Retinal pigment epithelial cell (primary cell): ENCODE measurements at regions not wholly inside any gene's neighbourhood (a gene's known extent, or its start where the extent isn't known, plus 50 kb on each side); places are given as distances from the start of the nearest gene placed in this dataset.

Experiments used
- DNase-seq: peaks from one replicate; pipeline ENCODE4 v3.0.0-alpha.2; 2010; ENCODE audit warnings: low read depth
- H3K4me3 ChIP-seq: 2 replicates; pipeline ENCODE4 v1.5.1; 2011; ENCODE audit warnings: mild to moderate bottlenecking, low read length, control low read depth, moderate library complexity
- CTCF ChIP-seq: conservative IDR thresholded peaks from 2 replicates; pipeline ENCODE4 v1.5.1; 2011; ENCODE audit warnings: low read depth, low read length, control low read depth, inconsistent platforms

DNA sequence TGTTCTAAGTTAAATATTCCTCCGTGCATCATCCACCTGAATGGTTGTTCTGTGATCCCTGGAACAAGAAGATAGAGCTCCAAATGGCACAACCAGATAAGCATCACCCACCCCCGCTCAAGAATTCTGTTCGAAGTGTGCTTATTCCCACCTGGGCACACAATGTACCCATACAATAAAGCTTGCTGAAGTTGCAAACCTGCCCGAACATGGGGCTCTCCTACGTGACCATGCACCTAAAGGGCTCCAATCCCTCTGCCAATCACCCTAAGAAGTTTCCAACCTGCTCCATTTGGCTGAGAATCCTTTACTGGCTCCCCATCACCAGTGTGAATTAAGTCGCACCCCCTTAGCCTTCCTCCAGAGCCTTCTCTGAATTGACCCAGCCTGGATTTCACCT, 1157.4 kb downstream of the TBC1D22A start:
- TF ChIP-seq CTCF, result no peak
- DNase-seq, result no peak

GRCh38 chr22:47919001-47919441, 1156.6 kb downstream of the TBC1D22A start:
- TF ChIP-seq CTCF, result no peak
- H3K4me3 ChIP-seq, result no peak overlapping the region

More for the DNA sequence above, 1157.4 kb downstream of the TBC1D22A start:
- no peak overlapping the region for H3K4me3 ChIP-seq

DNA sequence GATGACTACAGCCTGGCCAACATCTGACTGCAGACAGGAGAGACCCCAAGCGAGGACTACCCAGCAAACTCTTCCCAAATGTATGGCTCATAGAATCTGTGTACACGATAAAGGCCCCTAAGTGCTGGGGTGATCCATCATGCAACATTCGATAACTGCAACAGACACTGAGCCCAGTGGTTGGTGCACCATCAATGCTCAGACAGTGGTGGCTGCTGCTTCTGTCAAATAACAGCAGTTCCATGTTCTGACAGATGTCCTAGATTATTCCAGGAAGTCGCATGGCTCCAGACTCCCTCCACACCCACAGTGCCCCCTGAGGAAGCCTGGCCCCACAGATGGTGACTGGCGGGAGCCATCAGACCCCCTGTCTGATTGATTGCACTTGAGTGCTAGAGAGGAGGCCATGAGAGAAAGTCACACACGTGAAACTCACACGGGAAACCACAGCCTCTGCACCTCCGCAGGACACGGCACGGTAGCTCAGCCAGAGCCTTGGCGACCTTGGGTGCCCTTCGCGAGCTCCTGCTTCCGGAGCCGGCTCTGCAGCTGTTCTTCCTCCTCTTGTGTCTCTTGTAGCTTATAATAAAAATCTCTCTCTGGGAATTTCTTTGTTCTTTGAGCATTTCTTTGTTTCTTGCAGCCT, 1155.9 kb downstream of the TBC1D22A start:
- no peak overlapping the region for H3K4me3 ChIP-seq
- DNase-seq, result no peak
- TF ChIP-seq CTCF, result no peak

More at GRCh38 chr22:47919001-47919441, 1156.6 kb downstream of the TBC1D22A start:
- DNase-seq, result no peak

DNA sequence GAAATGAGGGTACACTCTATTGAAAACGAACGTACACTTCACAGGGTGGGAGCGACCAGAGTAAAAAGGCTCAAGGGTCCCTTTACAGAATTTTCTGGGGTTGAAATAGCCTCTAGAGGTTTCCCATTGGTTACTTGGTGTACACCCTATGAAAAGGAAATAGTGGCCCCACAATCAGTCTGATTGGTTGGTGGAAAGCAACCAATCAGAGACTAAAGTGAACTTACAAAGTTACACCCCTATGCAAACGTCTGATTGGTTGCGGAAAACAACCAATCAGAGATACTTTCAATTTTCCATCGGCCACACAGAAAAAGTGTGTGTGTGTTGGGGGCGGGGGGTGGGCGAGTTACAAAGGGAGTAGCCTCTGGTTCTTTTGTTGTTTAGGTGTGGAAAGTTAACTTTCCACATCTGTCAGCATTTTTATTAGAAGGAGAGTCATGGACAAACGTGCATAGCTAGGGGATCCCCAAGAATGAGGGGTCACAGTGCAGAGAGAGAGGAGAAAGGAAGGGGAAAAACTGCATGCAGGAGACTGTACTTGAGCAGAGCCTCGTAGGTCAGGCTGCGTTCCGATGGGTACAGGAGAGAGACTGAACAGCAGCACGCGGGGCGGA, 1152.1 kb downstream of the TBC1D22A start:
- DNase-seq, result no peak
- TF ChIP-seq CTCF, result no peak
- H3K4me3 ChIP-seq, result no peak overlapping the region

DNA sequence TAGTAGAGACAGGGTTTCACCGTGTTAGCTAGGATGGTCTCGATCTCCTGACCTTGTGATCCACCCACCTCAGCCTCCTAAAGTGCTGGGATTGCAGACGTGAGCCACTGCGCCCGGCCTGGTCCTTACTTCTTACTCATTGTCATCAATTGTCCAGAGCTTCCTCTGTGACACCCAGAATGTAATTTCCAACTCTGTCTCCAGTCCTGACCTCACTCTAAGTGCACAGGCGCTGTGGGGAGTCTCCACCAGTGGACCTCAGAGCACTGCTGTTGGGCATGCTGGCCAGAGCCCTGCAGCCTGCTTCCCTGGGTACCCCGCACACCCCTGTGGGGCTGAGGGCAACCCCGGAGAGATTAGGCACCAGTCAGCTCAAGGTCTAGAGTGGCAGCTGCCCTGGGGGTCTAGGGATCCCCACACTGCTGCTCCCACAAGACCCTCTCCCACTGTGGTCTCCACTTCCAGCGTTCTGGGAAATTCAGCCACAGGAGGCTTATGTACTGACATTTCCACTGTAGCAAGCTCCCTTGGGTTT, 1140.3 kb downstream of the TBC1D22A start:
- no peak for DNase-seq
- H3K4me3 ChIP-seq, result no peak overlapping the region
- no peak for TF ChIP-seq CTCF

DNA sequence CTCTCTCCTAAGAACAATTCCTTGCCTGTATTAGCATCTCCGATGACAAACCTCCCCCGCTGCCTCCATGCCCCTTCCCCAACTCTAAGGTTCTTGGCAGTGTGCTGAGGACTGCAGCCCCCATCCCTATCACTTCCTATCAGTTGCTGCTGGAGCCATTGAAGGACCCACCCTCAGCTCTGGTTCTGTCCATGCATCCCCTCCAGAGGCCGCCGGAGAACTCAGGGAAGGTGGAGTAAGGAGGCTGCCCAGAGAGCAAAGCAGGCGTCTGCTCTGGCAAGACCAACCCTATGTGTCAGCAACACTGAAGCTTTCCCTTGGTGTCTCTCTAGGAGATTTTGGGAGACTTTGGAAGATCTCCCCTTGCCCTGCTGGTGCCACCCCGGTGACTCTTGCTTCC, 1139.5 kb downstream of the TBC1D22A start:
- DNase-seq, result no peak
- TF ChIP-seq CTCF, result no peak
- no peak overlapping the region for H3K4me3 ChIP-seq

GRCh38 chr22:47899894-47900293, 1137.4 kb downstream of the TBC1D22A start:
- TF ChIP-seq CTCF, result no peak
- DNase-seq, result no peak
- no peak overlapping the region for H3K4me3 ChIP-seq
